H1 (cell line): ENCODE measurements at regions not wholly inside any gene's neighbourhood (a gene's known extent, or its start where the extent isn't known, plus 50 kb on each side); places are given as distances from the start of the nearest gene placed in this dataset.

ENCODE experiments used
- CBX5 ChIP-seq: fragments of 300-800, 300-1000 bp; sonication (generic); IDR thresholded peaks from 2 replicates; pipeline ENCODE4 v1.7.1; 2016; ENCODE audit warnings: antibody characterized with exemption, low read length, low read depth
- CHD2 ChIP-seq: IDR thresholded peaks from 2 replicates; pipeline ENCODE4 v1.6.1; 2012; ENCODE audit warnings: low read length, improper control_type of control experiment
- HDAC2 ChIP-seq, 2 experiments: fragments of 300-600 bp in 1 of 2; sonication (generic) in 1 of 2; IDR thresholded peaks; 2 replicates each; pipeline ENCODE4 v1.6.1; 2011 to 2012; ENCODE audit warnings: low read depth in 2 of 2, low read length in 2 of 2, mild to moderate bottlenecking in 2 of 2, moderate library complexity in 2 of 2, borderline replicate concordance in 1 of 2, inconsistent platforms in 1 of 2
- JUND ChIP-seq: IDR thresholded peaks from 2 replicates; pipeline ENCODE4 v1.6.1; 2011; ENCODE audit warnings: mild to moderate bottlenecking, improper control_type of control experiment, low read length
- POLR2A ChIP-seq, 2 experiments: IDR thresholded peaks; 1 replicate in 1 of 2; 2 replicates in 1 of 2; pipeline ENCODE4 v1.6.1; 2011; ENCODE audit warnings: low read depth in 2 of 2, low read length in 2 of 2, mild to moderate bottlenecking in 2 of 2; ENCODE audit errors: control extremely low read depth in 1 of 2

- TF ChIP-seq CBX5: no peak
- TF ChIP-seq CHD2: no peak
- TF ChIP-seq JUND: no peak
- no peak for TF ChIP-seq HDAC2 (IDR thresholded peaks at IDR 0.05; ENCODE audit: borderline replicate concordance in 1 of 2, low read depth in 2 of 2, low read length in 2 of 2)
- no peak for TF ChIP-seq POLR2A (IDR thresholded peaks at IDR 0.05; ENCODE audit: control extremely low read depth in 1 of 2, low read depth in 2 of 2, low read length in 2 of 2)
Measured at GRCh38 chr12:94870511-94870910, 133.0 kb downstream of the NDUFA12 start.
